Endothelial cell of umbilical vein (primary cell): ENCODE measurements at regions not wholly inside any gene's neighbourhood (a gene's known extent, or its start where the extent isn't known, plus 50 kb on each side); places are given as distances from the start of the nearest gene placed in this dataset.

ENCODE experiments used
- BruUV-seq: library from RNA; stranded (reverse); fragments of 400-500 nt; replicated peaks from 2 replicates; lab custom pipeline; 2021; lab: Mats Ljungman, UMichigan
- CTCF ChIA-PET: fragments of 300-600, 350-600 bp; sonication (Branson Sonifier 250); formaldehyde crosslinking; loops from one replicate; lab custom pipeline; 2021; ENCODE audit warnings: antibody characterized with exemption, inconsistent platforms; lab: Charles Lee
- POLR2A ChIA-PET: fragments of 300-600, 350-600 bp; sonication (Branson Sonifier 250); formaldehyde crosslinking; loops from one replicate; lab custom pipeline; 2021; ENCODE audit warnings: antibody characterized with exemption, inconsistent platforms; lab: Charles Lee
- DNase-seq: peaks from one replicate; pipeline ENCODE4 v3.0.0-alpha.2; 2011; ENCODE audit warnings: low read depth, low spot score
- FAIRE-seq: peaks from 2 replicates; lab custom pipeline; 2011; peaks lifted over from hg19 to GRCh38; lab: Jason Lieb, UNC
- H2AFZ ChIP-seq: 2 replicates; pipeline ENCODE4 v1.6.0; 2012; ENCODE audit warnings: low read depth, low read length, control low read depth, inconsistent platforms
- H3K27ac ChIP-seq: 2 replicates; pipeline ENCODE4 v1.5.1; 2011; ENCODE audit warnings: low read depth, mild to moderate bottlenecking, control low read depth, low read length, moderate library complexity; ENCODE audit not compliant: insufficient read depth
- H3K27me3 ChIP-seq, 2 experiments: 2 replicates each; pipeline versions ENCODE4 v1.6.0 to v1.6.1; 2011; ENCODE audit warnings: low read length in 2 of 2, mixed read lengths in 1 of 2; ENCODE audit not compliant: control insufficient read depth in 2 of 2, insufficient read depth in 2 of 2
- H3K36me3 ChIP-seq, 2 experiments: 2 replicates in 1 of 2; 3 replicates in 1 of 2; pipeline ENCODE4 v1.5.1; 2011; ENCODE audit warnings: low read length in 2 of 2, mild to moderate bottlenecking in 1 of 2, moderate library complexity in 1 of 2; ENCODE audit not compliant: control insufficient read depth in 2 of 2, insufficient read depth in 2 of 2; ENCODE audit errors: extremely low read depth in 1 of 2
- H3K4me1 ChIP-seq: 3 replicates; pipeline ENCODE4 v1.5.1; 2011; ENCODE audit warnings: mild to moderate bottlenecking, low read length; ENCODE audit not compliant: control insufficient read depth, insufficient read depth; ENCODE audit errors: extremely low read depth
- H3K4me2 ChIP-seq: 2 replicates; pipeline ENCODE4 v1.6.1; 2011; ENCODE audit warnings: low read length, control low read depth, mixed read lengths; ENCODE audit not compliant: insufficient read depth
- H3K4me3 ChIP-seq, 3 experiments: fragments of 200-600 bp in 1 of 3; sonication (generic), shearing (Covaris generic) in 1 of 3; replicated peaks in 1 of 3; 2 replicates each; pipeline ENCODE4 v1.5.1; 2011 to 2016; ENCODE audit warnings: control low read depth in 3 of 3, low read length in 3 of 3, mild to moderate bottlenecking in 2 of 3, inconsistent platforms in 1 of 3, low read depth in 1 of 3, moderate library complexity in 1 of 3; ENCODE audit not compliant: insufficient read depth in 1 of 3
- H3K79me2 ChIP-seq: 2 replicates; pipeline ENCODE4 v1.6.0; 2012; ENCODE audit warnings: low read length, inconsistent platforms; ENCODE audit not compliant: control insufficient read depth, insufficient read depth
- H3K9ac ChIP-seq: replicated peaks from 2 replicates; pipeline ENCODE3; 2011; ENCODE audit warnings: low read length, control low read depth; ENCODE audit not compliant: insufficient read depth; ENCODE audit errors: extremely low read depth
- H3K9me1 ChIP-seq: replicated peaks from 3 replicates; pipeline ENCODE4 v1.6.0; 2011; ENCODE audit warnings: mild to moderate bottlenecking, low read length; ENCODE audit not compliant: control insufficient read depth, insufficient read depth; ENCODE audit errors: extremely low read depth
- H3K9me3 ChIP-seq: replicated peaks from 2 replicates; pipeline ENCODE4 v1.5.1; 2012; ENCODE audit warnings: low read length, inconsistent platforms; ENCODE audit not compliant: control insufficient read depth, insufficient read depth
- H4K20me1 ChIP-seq: replicated peaks from 2 replicates; pipeline ENCODE3; 2011; ENCODE audit warnings: mild to moderate bottlenecking, low read length; ENCODE audit not compliant: control insufficient read depth, insufficient read depth; ENCODE audit errors: extremely low read depth
- EZH2 ChIP-seq: IDR thresholded peaks from 2 replicates; pipeline ENCODE4 v1.6.1; 2012; ENCODE audit warnings: borderline replicate concordance, low read depth, mild to moderate bottlenecking, moderate library complexity, low read length, inconsistent platforms; ENCODE audit not compliant: severe bottlenecking
- FOS ChIP-seq: IDR thresholded peaks from 2 replicates; pipeline ENCODE4 v1.6.1; 2011; ENCODE audit warnings: mild to moderate bottlenecking, low read length, moderate library complexity, borderline replicate concordance; ENCODE audit not compliant: insufficient read depth
- GATA2 ChIP-seq: IDR thresholded peaks from 2 replicates; pipeline ENCODE4 v1.7.0; 2011; ENCODE audit warnings: low read depth, mild to moderate bottlenecking, moderate library complexity, mixed read lengths, low read length; ENCODE audit not compliant: insufficient read length, insufficient read depth
- MYC ChIP-seq: IDR thresholded peaks from one replicate; pipeline ENCODE4 v1.6.1; 2011; ENCODE audit warnings: mild to moderate bottlenecking, low read depth, low read length
- POLR2AphosphoS5 ChIP-seq: IDR thresholded peaks from 2 replicates; pipeline ENCODE4 v1.6.1; 2012; ENCODE audit warnings: low read depth, mild to moderate bottlenecking, control low read depth, low read length, moderate library complexity; ENCODE audit not compliant: insufficient read depth
- dilution Hi-C: fragments of 300-500 bp; cut with MboI; formaldehyde crosslinking; loops from one replicate; pipeline ENCODE4 v1.15.0; 2019; ENCODE audit warnings: low sequenced_read_pairs; ENCODE audit not compliant: extremely low pct_ligation_motif_present
- intact Hi-C: fragments of 100-400 bp; cut with micrococcal nuclease; formaldehyde crosslinking; loops from one replicate; pipeline ENCODE4 v1.10.0; 2022
- TF ChIP-seq, protein P1 (sequence below): IDR thresholded peaks from 2 replicates; pipeline ENCODE4 v1.6.1; 2011; ENCODE audit not compliant: insufficient read depth, insufficient read length
- TF ChIP-seq, protein P2 (sequence below), 2 donors: IDR thresholded peaks; 1 replicate in 1 of 2; 2 replicates in 1 of 2; pipeline ENCODE4 v1.5.1; 2011; ENCODE audit warnings: low read length in 2 of 2, mild to moderate bottlenecking in 2 of 2, moderate library complexity in 2 of 2, control low read depth in 1 of 2, inconsistent platforms in 1 of 2, low read depth in 1 of 2; ENCODE audit not compliant: insufficient read depth in 1 of 2; ENCODE audit errors: extremely low read depth in 1 of 2

DNA sequence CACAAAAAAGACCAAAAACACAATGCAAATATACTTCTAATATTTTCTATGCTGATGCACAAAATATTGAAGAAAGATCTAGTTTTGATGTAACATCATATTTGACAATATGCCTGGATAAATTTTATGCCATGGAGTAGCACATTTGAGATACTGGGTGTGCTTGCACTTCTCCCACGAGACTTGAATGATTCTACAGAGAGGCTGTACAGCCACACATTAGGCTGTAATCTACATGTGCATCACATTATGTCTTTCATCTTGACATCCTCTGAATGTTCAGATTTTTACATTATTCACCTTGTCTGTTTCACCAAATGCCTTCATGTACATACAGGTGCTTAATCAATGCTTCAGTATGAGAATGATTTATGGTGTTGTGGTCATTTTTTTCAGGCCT is 756.4 kb upstream of the CDH7 start:
- Histone ChIP-seq H3K4me3 (no peak overlapping the region), H3K27ac (no peak overlapping the region), H4K20me1 (no peaks in the 10 kb centered on the region), H3K4me2 (no peak overlapping the region), H3K27me3 (no peaks in the 10 kb centered on the region), H3K4me1 (no peaks in the 10 kb centered on the region), H3K36me3 (no peaks in the 10 kb centered on the region), H3K9me3 (no peaks in the 10 kb centered on the region), H2AFZ (no peak overlapping the region), H3K9ac (no peak overlapping the region), H3K79me2 (no peaks in the 10 kb centered on the region), H3K9me1 (no peaks in the 10 kb centered on the region)
- ChIA-PET CTCF (no interaction called here), POLR2A (no interaction called here)
- dilution Hi-C loops (no loop called here), intact Hi-C loops (no loop called here)
- no TSS peak for BruUV-seq
- TF ChIP-seq EZH2 (no peak), MYC (no peak), POLR2AphosphoS5 (no peak), FOS (no peak)
- TF ChIP-seq, protein P1, sequence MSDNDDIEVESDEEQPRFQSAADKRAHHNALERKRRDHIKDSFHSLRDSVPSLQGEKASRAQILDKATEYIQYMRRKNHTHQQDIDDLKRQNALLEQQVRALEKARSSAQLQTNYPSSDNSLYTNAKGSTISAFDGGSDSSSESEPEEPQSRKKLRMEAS = no peak
- TF ChIP-seq, protein P2, sequence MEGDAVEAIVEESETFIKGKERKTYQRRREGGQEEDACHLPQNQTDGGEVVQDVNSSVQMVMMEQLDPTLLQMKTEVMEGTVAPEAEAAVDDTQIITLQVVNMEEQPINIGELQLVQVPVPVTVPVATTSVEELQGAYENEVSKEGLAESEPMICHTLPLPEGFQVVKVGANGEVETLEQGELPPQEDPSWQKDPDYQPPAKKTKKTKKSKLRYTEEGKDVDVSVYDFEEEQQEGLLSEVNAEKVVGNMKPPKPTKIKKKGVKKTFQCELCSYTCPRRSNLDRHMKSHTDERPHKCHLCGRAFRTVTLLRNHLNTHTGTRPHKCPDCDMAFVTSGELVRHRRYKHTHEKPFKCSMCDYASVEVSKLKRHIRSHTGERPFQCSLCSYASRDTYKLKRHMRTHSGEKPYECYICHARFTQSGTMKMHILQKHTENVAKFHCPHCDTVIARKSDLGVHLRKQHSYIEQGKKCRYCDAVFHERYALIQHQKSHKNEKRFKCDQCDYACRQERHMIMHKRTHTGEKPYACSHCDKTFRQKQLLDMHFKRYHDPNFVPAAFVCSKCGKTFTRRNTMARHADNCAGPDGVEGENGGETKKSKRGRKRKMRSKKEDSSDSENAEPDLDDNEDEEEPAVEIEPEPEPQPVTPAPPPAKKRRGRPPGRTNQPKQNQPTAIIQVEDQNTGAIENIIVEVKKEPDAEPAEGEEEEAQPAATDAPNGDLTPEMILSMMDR (IDR thresholded peaks at IDR 0.05; ENCODE audit: extremely low read depth in 1 of 2, insufficient read depth in 1 of 2, low read depth in 1 of 2, low read length in 2 of 2) = no peak
- DNase-seq = no peak
- FAIRE-seq = no peak

DNA sequence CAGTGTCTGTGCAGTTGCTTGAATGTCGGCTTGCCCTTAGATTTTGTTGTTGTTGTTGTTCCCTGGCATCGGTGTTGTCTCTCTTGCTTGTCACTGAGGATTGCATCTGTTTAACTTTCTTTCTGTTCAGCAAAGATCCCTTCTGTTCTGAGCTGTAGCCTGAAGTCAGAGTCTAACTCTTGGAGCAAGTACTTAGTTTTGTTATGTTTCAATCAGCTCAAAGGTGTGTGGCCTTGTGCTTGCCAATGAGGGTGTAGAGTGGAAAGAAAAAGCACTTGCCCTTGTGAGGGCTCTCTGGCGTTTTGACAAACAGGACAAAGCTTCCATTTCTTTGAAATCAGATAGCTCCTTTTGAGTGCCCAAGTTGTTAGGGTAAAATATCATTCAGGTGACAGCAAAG is 757.1 kb upstream of the CDH7 start:
- dilution Hi-C loops (no loop called here), intact Hi-C loops (no loop called here)
- DNase-seq = no peak
- no peak for FAIRE-seq
- Histone ChIP-seq H3K36me3 (no peaks in the 10 kb centered on the region), H3K9me3 (no peaks in the 10 kb centered on the region), H3K9ac (no peak overlapping the region), H2AFZ (no peak overlapping the region), H3K9me1 (no peaks in the 10 kb centered on the region), H3K4me3 (no peak overlapping the region), H3K27ac (no peak overlapping the region), H3K27me3 (no peaks in the 10 kb centered on the region), H3K79me2 (no peaks in the 10 kb centered on the region), H4K20me1 (no peaks in the 10 kb centered on the region), H3K4me2 (no peak overlapping the region), H3K4me1 (no peaks in the 10 kb centered on the region)
- BruUV-seq = no TSS peak
- ChIA-PET CTCF (no interaction called here), POLR2A (no interaction called here)
- no peak for TF ChIP-seq GATA2
